SK-N-MC (cell line): ENCODE measurements at regions not wholly inside any gene's neighbourhood (a gene's known extent, or its start where the extent isn't known, plus 50 kb on each side); places are given as distances from the start of the nearest gene placed in this dataset.
"Not testable (repeated sequence)": the region's sequence is repeated elsewhere in the genome, so short reads cannot be mapped to it uniquely, and the experiment has no call there.

Experiments used
- DNase-seq: peaks from one replicate; pipeline ENCODE4 v3.0.0-alpha.2; 2011; ENCODE audit warnings: low read depth, low spot score
- H3K27ac ChIP-seq: fragments of 200-600 bp; sonication (generic); 2 replicates; pipeline ENCODE4 v1.5.1; 2016; ENCODE audit warnings: mixed run types
- H3K36me3 ChIP-seq: fragments of 200-600 bp; sonication (generic); 2 replicates; pipeline ENCODE4 v1.6.1; 2017; ENCODE audit warnings: antibody characterized with exemption, low read length, mixed read lengths; ENCODE audit not compliant: insufficient read depth
- H3K4me3 ChIP-seq: fragments of 200-600 bp; sonication (generic); 2 replicates; pipeline ENCODE4 v1.5.1; 2016
- H3K9ac ChIP-seq: fragments of 200-600 bp; sonication (generic); 2 replicates; pipeline ENCODE4 v1.8.0; 2017; ENCODE audit warnings: mixed run types, mixed read lengths; ENCODE audit not compliant: insufficient read length
- H3K9me3 ChIP-seq: fragments of 200-600 bp; sonication (generic); 2 replicates; pipeline ENCODE4 v1.6.1; 2017; ENCODE audit warnings: low read depth, mild to moderate bottlenecking, antibody characterized with exemption, low read length, moderate library complexity, mixed read lengths

DNA sequence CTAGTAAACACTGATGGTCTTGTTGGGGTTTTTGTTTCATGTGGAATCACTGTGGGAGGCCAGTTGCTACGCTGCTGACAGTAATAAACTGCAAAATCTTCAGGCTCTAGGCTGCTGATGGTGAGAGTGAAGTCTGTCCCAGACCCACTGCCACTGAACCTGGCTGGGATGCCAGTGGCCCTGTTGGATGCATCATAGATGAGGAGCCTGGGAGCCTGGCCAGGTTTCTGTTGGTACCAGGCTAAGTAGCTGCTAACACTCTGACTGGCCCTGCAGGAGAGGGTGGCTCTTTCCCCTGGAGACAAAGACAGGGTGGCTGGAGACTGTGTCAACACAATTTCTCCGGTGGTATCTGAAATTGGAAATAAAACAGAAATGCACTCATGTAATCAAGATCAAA is 335.6 kb downstream of the RPIA start:
- H3K9me3 ChIP-seq, DNase-seq, H3K9ac ChIP-seq, H3K27ac ChIP-seq, H3K4me3 ChIP-seq, H3K36me3 ChIP-seq: not testable (repeated sequence)

DNA sequence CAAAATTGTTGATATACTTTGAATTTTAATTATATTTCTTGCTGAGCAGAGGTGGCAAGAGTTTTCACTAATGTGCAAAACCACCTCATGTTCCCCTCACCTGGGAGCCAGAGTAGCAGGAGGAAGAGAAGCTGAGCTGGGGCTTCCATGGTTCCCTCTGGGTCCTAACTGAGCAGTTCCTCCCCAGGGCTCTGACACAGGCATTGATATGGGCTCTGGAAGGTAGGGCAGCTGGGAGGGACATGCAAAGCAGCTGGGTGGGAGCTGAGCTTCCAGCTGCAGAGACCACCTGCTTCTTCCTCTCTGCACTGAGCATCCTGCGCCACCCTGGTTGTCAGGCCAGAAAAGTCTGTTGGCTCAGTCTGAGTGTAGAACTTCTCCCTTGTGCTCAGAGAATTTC is 336.1 kb downstream of the RPIA start:
- H3K27ac ChIP-seq, DNase-seq, H3K9me3 ChIP-seq, H3K36me3 ChIP-seq, H3K4me3 ChIP-seq, H3K9ac ChIP-seq: not testable (repeated sequence)

DNA sequence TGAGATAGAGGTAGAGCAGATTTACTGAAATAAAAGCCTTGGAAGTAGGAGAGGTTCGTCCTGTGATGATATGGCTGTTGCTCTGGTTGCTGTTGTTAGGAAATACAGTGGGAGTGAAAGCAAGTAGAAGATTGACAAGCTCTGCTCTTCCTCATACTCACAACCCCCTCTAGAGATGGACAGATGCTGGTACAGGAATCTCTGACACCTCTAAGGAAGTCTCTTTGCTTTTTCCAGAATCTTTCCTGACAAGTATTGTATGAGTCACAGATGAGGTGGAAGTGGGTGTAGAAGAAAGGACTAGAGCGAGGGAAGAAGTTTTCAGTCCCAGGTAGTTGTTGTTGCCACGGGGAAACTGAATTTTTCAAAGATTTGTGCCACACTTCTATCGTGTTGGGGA is 337.8 kb downstream of the RPIA start:
- not testable (repeated sequence) for H3K4me3 ChIP-seq, H3K9ac ChIP-seq, H3K36me3 ChIP-seq, H3K27ac ChIP-seq, DNase-seq, H3K9me3 ChIP-seq

DNA sequence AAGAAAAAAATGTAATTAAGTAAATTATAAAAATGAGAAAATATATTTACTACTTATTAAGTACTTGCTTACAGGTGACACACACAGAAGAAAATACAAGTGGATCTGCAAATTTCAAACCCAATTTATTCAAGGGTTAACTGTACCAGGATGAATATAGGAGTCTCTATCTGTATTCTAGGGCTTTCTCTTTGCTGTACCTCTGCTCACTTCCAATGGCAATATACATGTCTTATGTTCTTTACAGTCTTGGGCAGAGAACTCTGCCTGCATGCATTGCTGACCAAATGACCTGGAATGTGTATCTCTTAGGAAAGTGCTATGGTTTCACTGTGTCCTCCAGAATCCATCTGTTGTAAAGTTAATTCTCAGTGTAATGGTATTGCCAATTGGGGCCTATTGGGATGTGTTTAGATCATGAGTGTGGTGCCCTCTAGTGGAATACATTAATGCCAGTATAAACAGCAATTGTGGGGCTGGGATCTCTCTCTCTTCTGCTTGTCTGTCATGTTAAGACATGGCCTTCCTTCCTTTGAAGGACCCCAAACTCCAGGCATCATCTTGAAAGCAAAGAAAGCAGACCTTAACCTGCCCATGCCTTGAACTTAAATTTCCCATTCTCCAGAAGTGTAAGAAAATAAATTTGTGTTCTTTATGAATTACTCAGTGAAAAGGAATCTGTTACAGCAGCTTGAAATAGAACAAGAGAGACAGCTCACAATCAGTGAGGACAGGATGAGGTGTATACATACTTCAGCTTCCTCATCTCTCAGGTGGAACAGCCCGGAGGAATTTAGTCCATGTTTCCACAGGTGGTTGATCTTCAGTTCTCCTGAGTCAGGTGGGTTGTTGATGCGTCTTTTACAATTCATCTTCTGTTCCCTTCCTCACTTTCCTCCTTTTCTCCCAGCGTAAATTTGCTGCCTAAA is 356.9 kb downstream of the RPIA start:
- not testable (repeated sequence) for H3K36me3 ChIP-seq, DNase-seq, H3K9me3 ChIP-seq, H3K27ac ChIP-seq, H3K4me3 ChIP-seq, H3K9ac ChIP-seq

DNA sequence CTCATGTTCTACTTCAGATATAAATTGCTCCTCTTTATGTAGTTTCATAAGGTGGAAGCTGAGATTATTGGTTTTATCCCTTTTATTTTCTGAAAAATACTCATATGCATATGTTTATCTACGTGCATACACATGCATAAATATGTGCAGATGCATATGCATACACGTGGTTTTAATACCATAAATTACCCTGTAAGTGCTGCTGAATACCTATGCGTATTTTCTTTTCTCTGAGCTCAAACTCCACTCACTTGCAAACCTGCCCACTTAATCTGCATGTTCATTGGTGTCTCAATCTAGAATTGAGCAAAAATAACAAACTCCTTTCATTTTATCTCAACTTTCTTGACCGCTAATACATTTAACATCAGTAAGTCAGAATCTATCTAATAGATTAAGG is 367.1 kb downstream of the RPIA start:
- H3K9ac ChIP-seq, DNase-seq, H3K9me3 ChIP-seq, H3K27ac ChIP-seq, H3K4me3 ChIP-seq, H3K36me3 ChIP-seq: not testable (repeated sequence)

DNA sequence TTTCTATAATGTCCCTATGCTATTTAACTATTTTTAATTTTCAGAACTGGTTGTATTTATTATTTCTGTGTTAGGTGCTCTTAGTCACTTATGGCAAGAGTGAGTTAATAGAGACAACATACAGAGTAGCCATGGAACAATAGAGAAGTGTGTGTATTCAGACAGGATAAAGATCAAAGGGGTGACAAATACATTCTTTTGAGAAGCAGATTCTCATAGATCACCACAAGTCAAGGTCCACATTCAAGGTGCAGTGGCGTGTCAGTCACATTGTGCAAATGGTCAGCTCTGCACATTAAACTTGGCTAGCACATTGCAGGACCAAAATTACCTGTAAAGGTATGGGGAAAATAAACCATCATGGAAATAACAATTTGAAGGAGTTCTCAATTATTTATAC is 369.7 kb downstream of the RPIA start:
- not testable (repeated sequence) for H3K9me3 ChIP-seq, DNase-seq, H3K27ac ChIP-seq, H3K36me3 ChIP-seq, H3K4me3 ChIP-seq, H3K9ac ChIP-seq

DNA sequence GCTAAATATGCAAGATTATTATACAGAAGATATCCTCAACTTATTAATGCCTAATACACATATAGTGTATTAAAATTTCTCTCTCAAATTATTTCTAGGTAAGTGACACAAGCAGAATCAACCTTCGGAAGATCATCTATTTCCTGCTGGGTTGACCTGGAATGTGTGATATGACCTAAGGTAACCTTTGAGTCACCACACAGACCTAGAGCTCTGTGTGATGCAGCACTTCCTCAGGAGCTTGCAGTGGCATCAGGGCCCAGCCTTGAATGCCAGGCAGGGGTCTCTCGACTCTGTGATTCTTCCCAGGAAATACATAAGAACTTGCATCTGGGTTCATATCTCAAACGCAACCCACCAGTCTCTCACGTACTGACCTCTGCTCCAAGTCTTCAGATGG is 385.3 kb downstream of the RPIA start:
- not testable (repeated sequence) for H3K4me3 ChIP-seq, H3K36me3 ChIP-seq, H3K27ac ChIP-seq, H3K9me3 ChIP-seq, DNase-seq, H3K9ac ChIP-seq

DNA sequence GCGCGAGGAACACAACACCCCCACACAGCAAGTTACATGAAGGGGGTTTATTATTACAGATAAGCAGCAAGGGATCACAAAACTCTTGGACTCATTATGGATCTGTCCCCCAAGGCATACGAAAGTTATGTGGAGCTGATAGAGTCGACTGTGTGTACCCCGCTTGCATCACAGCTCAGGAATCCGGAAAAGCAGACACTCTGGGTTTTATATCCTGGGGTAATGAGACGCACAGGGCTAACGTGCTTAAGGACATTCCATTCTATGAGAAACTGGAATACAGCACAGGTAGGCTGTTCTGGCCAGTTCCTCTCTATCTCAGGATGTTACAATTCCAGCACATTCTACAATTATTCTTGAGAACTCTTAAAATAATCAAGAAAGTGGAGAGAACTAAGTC is 401.4 kb downstream of the RPIA start:
- not testable (repeated sequence) for H3K4me3 ChIP-seq, H3K9ac ChIP-seq, DNase-seq, H3K36me3 ChIP-seq, H3K27ac ChIP-seq, H3K9me3 ChIP-seq

DNA sequence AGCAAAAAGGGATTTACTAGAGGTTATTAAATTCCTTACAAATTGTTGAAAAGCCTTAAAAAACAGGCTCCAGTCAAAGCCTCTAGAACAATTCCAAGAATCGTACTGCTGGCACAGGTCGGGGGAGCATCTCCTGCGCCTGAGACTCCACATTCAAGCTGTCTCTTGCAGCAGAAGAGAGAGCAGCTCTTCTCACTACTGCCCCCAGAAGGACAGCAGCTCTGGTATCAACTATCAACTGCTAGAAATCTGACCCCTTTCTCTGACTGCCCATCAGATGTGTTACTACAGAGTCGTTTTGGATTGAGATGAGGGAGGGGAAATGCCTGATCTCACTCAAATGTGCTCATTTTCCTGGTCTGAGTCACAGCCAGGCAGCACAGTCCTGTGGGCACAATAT is 403.6 kb downstream of the RPIA start:
- H3K36me3 ChIP-seq, H3K9ac ChIP-seq, DNase-seq, H3K4me3 ChIP-seq, H3K27ac ChIP-seq, H3K9me3 ChIP-seq: not testable (repeated sequence)

DNA sequence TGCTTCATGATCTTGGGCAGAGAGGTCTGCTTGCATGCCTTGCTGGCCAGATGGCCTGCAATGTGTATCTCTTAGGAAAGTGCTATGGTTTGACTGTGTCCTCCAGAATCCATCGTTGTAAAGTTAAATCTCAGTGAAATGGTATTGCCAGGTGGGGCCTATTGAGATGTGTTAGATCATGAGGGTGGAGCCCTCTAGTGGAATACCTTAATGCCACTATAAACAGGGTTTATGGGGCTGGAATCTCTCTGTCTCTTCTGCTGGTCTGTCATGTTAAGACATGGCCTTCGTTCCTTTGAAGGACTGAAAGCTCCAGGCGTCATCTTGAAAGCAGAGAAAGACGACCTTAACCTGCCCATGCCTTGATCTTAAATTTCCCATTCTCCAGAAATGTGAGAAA is 411.1 kb downstream of the RPIA start:
- H3K36me3 ChIP-seq, H3K4me3 ChIP-seq, H3K27ac ChIP-seq, H3K9ac ChIP-seq, DNase-seq, H3K9me3 ChIP-seq: not testable (repeated sequence)

DNA sequence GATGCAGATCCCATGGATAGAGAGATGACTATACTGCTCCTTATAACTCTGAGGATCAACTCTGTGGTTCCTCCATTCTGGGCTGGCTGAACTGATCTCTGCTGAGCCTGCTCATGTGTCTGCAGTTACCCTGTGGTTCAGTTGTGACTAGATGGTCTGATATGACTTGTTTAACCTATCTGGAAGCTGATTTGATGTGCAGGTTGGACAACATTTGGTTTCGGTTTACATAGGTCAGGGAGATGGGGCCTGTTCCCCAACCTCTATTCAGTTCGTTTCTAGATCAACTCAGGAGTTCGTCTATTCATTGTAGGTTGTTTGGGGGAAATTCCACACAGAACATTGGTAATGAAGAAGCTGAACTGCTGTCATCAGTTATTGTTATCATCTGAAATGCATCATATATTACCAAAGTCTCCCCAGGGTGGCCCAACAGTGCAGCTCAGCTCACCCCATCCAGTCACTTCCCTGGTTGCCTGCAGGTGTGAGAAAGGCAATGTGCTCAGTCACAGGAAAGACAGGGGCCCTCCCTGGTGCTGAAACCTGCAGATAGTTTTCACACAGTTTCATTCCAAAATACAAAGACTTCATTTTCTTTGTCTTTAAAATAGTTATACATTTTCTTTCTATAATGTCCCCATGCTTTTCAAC is 415.0 kb downstream of the RPIA start:
- H3K9me3 ChIP-seq, H3K27ac ChIP-seq, H3K4me3 ChIP-seq, H3K36me3 ChIP-seq, H3K9ac ChIP-seq, DNase-seq: not testable (repeated sequence)

DNA sequence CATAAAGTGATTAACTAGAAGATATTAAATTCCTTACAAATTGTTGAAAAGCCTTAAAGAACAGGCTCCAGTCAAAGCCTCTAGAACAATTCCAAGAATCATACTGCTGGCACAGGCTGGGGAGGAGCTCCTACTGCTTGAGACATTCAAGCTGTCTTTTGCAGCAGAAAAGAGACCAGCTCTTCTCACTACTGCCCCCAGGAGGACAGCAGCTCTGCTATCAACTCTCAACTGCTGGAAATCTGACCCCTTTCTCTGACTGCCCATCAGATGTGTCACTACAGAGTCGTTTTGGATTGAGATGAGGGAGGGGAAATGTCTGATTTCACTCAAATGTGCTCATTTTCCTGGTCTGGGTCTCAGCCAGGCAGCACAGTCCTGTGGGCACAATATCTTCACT is 421.0 kb downstream of the RPIA start:
- not testable (repeated sequence) for DNase-seq, H3K9me3 ChIP-seq, H3K9ac ChIP-seq, H3K36me3 ChIP-seq, H3K27ac ChIP-seq, H3K4me3 ChIP-seq

DNA sequence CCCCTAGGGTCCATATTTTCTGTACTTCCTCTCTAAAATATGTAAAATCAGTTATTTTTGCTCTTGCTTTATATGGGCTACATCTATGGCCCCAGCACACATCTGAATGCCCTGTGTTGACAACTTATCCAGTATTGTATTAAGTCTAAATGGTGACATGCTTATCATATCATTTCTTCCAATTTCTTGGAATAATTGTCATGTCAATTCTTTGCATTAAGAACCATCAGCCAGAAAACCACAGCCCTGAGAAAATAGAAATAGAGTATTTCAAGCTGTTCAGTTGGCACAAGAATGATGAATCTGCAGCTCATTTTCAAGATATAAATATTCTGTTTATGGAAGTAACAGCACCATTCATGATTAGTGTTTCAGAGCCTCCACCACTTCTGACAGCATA is 421.8 kb downstream of the RPIA start:
- H3K36me3 ChIP-seq, H3K27ac ChIP-seq, H3K9ac ChIP-seq, DNase-seq, H3K9me3 ChIP-seq, H3K4me3 ChIP-seq: not testable (repeated sequence)

DNA sequence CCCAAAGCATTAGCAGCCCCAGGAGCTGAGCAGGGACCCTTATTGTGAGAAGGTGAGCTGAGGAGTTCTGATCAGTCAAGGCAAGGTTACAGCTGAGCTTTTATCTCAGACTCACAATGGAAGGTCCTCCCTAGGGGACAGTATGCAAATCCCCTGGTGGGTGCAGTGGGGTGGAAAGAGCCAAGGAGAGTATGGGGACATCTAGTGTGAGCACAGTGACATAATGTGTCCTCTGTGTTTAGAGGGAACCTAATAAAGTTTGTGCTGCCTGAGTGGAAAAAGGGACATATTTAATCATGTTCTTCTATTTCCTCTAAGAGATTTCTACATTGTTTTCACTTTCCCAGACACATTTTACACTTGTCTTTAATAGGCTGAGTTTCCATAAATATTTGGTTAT is 438.0 kb downstream of the RPIA start:
- not testable (repeated sequence) for H3K36me3 ChIP-seq, H3K9ac ChIP-seq, H3K27ac ChIP-seq, H3K4me3 ChIP-seq, H3K9me3 ChIP-seq, DNase-seq
